DMS 273 (cell line): ENCODE measurements at regions not wholly inside any gene's neighbourhood (a gene's known extent, or its start where the extent isn't known, plus 50 kb on each side); places are given as distances from the start of the nearest gene placed in this dataset.
"Not testable (repeated sequence)": the region's sequence is repeated elsewhere in the genome, so short reads cannot be mapped to it uniquely, and the experiment has no call there.

Experiments
- DNase-seq: peaks from one replicate; lab custom pipeline; 2025; ENCODE audit not compliant: unreplicated experiment; lab: John Stamatoyannopoulos, UW

DNA sequence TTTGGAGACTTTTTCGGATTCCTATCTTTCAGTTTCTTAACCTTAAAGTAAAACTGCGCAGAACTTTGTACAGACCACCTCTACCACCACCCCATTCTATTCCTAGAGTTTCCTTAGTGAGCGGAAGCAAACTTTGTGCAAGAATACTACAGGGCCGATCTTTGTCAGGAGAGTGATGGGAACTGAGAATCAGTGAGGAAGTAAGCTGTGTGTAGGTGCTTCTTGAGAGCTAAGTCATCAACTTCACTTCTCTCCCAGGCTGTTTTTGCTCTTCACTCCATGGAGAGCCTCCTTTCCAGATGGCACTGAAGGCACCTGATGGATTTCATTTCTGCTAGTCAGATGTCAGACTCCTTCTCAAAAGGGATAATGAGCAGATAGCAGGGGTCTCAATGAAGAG, 127.3 kb downstream of the SPATA31D1 start:
- DNase-seq: peak; percentile 24

- peak; percentile 29 for DNase-seq
Observed at GRCh38 chr9:82116556-82116955, 128.0 kb downstream of the SPATA31D1 start.

DNA sequence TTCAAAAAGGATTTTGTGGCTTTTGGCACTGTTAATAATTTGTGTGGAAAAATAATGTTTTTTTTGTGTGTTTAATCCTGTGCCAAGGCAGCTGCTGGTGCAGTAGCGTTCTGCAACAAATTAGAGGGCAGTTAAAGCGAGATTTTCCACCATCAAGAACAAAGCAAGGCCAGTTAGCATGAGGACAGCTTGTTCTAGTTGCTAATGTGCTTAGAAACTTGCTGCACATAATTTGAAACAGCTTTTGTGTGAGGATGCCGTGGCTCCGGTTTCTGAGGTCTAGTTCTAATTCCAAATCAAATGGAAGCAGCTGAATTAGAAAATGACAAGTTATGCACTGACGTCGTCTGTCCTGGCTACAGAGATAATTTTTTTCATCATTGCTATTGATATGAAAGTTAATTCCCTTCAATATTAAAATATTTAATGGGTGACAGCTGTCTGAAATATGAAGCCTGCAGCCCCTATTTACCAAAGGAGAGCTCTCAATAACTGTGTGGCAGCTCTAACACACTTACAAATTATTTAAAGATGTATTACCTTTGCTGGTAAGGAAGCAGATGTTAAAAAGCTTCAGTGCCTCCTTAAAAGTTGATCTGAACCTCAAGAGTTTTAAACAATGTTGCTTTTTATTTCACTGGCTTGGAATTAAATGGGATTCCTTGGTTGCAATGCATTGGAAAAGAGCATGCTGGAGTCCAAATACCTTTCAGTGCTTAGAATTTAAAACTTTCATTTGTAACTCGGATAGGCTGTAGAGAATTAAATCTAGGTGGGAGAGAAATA, 128.6 kb downstream of the SPATA31D1 start:
- DNase-seq: peak; percentile 57

DNA sequence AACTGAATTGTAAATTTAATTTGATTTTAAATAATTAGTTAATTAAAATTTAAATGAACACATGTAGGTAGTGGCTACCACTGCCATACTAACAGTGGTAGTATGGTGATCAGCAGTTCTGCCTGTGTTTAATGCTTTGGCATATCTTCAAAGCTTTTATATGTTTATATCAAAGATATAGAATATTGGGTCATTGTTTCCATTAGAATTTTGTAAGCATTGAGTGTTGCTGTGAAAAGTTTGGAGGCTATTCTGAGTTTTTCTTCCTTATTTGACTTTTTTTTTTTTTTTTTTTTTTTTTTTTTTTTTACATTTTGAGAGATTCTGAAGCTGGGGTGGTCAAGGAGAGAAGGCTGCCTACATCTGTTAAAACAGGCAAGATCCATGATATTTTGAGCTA, 134.2 kb downstream of the SPATA31D1 start:
- DNase-seq: no peak

GRCh38 chr9:82124090-82124489, 135.5 kb downstream of the SPATA31D1 start:
- no peak for DNase-seq

DNA sequence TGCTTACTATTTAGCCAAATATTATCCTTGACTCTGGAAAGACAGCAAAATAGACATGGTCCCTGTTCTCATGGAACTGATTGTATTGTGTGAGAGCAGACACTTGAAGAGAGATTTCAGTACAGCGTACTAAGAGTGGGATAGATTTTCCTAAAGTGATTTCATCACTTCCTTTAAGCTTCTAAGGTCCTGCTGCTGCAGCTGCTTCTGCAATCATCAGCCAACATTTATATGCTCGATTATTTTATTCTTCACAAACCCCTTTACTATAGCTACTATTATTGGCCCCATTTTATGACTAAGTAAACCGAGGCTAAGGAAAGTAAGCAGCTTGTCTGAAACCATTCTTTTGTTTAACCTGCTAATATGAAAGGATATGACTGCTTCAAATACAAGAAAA, 137.7 kb downstream of the SPATA31D1 start:
- DNase-seq: no peak

DNA sequence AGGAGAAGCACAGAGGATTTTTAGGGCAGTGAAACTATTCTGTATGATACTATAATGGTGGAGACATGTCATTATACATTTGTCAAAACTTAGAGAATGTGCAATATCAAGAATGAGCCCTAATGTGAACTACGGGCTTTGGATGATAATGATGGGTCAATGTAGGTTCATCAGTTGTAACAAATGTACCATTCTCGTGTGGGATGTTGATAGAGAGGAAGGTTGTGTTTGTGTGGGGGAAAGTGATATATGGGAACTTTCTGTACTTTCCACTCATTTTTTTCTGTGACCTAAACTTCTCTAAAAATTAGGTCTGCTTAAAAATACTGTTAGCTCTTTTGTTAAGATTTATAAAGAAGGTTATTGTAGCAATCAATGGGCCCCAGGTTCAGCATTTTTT, 138.9 kb downstream of the SPATA31D1 start:
- no peak for DNase-seq

GRCh38 chr9:82128011-82128696, 139.6 kb downstream of the SPATA31D1 start:
- DNase-seq: peak; percentile 66

DNA sequence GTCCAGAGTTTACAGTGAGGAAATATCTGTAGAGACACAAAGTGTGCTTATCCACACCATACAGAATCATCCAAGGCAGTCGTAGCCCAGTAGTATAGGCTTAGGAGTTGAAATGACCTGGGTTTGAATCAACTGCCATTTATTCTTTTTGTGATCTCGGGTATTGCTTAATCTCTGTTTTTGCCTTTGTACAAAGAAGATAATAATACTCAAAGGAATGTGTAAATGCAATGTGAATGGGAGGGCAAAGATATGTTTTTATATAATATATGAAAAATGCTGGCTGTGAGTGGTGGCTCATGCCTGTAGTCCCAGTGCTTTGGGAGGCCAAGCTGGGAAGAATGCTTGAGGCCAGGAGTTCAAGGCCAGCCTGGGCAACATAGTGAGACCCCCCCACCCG, 141.1 kb downstream of the SPATA31D1 start:
- no peak for DNase-seq

GRCh38 chr9:82130331-82131042, 141.9 kb downstream of the SPATA31D1 start:
- no peak for DNase-seq

DNA sequence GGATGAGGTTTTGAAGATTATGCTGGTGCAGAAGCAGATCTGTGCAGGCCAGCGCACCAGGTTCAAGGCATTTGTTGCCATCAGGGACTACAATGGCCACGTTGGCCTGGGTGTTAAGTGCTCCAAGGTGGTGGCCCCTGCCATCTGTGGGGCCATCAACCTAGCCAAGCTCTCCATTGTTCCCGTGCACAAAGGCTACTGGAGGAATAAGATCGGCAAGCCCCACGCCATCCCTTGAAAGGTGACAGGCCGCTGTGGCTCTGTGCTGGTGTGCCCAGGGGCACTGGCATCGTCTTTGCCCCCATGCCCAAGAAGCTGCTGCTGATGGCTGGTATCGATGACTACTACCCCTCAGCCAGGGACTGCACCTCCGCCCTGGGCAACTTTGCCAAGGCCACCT, 142.5 kb downstream of the SPATA31D1 start:
- DNase-seq: no peak

DNA sequence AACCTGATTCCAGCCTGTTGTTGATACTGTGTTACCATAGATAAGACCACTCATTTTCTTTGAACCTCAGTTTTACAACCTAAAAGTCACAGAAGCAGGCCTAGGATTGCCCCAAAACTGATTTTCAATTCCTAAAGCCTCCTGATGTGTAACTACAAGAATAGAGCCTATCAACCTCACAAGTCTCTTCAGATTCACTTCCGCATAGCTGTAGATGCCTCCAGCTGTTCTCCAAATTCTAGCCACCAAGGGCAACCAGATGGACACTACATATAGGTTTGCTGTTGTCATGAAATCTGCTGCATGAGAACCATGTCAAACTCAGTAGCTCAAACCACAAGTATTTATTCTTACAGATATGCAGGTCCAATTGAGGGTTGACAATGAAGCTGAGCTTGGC, 143.5 kb downstream of the SPATA31D1 start:
- peak; percentile 7 for DNase-seq

DNA sequence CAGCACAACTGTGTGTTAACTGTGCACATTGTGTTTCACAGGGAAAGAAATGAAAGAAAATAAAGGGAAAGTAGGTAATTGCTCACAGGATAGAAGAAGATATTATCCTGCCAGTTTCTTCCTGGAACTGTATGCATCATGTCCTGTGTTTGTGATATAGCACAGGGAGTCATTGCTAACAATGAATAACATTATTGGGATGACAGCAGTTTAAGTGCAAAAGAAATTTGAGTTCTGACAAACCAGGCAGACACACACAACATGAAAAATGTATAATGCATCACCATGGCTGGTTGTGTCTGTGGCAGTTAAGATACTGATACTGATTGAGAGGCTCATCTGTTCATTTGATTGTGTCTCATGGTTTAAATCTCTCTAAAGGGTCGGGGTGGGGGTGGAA, 145.4 kb downstream of the SPATA31D1 start:
- DNase-seq: no peak

GRCh38 chr9:82135106-82135505, 146.5 kb downstream of the SPATA31D1 start:
- DNase-seq: no peak

DNA sequence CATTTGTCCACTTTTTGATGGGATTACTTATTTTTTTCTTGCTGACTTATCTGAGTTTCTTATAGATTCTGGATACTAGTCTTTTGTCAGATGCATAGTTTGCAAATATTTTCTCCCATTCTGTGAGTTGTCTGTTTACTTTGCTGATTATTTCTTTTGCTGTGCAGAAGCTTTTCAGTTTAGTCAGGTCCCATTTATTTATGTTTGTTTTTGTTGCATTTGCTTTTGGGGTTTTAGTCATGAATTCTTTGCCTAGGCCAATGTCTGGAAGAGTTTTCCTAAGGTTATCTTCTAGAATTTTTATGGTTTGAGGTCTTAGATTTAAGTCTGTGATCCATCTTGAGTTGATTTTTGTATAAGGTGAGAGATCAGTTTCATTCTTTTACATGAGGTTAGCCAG, 149.5 kb downstream of the SPATA31D1 start:
- not testable (repeated sequence) for DNase-seq

DNA sequence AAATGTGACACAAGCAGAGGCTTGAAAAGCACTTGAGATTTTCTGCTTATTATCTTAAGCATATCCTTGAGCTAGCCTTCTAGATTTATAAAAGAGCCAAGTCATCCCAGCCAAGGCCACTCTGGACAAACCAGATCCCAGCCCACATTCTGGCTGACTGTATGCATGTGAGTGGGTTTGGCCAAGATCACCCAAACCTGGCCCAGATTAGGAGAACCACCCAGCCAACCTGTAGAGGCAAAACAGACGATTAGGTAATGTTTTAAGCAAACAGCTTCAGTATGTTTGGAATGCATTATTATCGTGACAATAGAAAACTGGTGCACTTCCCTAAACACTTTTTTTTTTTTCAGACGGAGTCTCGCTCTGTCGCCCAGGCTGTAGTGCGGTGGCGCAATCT, 151.9 kb downstream of the SPATA31D1 start:
- DNase-seq: no peak

DNA sequence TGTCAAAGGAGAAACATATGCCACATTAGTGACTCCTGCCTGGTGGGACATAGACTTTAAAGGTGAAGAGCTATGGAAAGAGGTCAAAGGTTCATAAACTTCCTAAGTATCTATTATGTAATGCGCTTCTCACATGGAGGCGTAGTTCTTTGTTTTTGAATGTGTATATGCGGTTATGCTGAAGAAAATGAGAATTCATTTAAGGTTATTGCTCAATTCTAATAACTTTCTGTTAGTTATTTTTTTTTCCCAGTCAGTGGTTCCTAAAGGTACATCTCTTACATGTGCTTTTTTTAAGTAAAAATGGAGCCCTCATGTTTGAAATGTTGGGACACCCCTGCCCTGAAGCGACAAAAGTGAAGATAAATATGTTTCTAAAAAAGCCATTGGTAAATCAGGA, 156.2 kb downstream of the SPATA31D1 start:
- no peak for DNase-seq

GRCh38 chr9:82146677-82147076, 158.1 kb downstream of the SPATA31D1 start:
- DNase-seq: no peak

- no peak for DNase-seq
Observed at GRCh38 chr9:82147798-82148425, 159.3 kb downstream of the SPATA31D1 start.

- DNase-seq: no peak
Observed at GRCh38 chr9:82148426-82148810, 159.8 kb downstream of the SPATA31D1 start.

- DNase-seq: peak; percentile 73
Observed at GRCh38 chr9:82148901-82149461, 160.4 kb downstream of the SPATA31D1 start.
